ENCODE measurements at regions not wholly inside any gene's neighbourhood (a gene's known extent, or its start where the extent isn't known, plus 50 kb on each side); places are given as distances from the start of the nearest gene placed in this dataset.
A peak's percentile ranks its signal among the peaks of the same experiment; 100 is the strongest.

- Histone ChIP-seq H3K9me3 (ENCODE audit: low read depth, low read length) (no peaks in the 10 kb centered on the region), H3K36me3 (ENCODE audit: insufficient read depth, low read length) (no peaks in the 10 kb centered on the region), H3K27me3 (ENCODE audit: insufficient read depth, low read length) (no peaks in the 10 kb centered on the region), H3K27ac (ENCODE audit: low read depth, low read length) (no peak overlapping the region), H3K4me1 (ENCODE audit: insufficient read depth, low read length) (no peaks in the 10 kb centered on the region), H3K79me2 (ENCODE audit: insufficient read depth, low read length) (no peaks in the 10 kb centered on the region), H3K4me3 (ENCODE audit: insufficient read depth, low read length) (no peak overlapping the region), H4K20me1 (ENCODE audit: insufficient read depth, low read length) (no peaks in the 10 kb centered on the region), H2AFZ (ENCODE audit: low read length) (peak overlapping the region; percentile 12), H3K4me2 (ENCODE audit: insufficient read depth, low read length) (no peak overlapping the region)
- DNase-seq (ENCODE audit: insufficient read length, low spot score, missing footprints), result peak; percentile 70
- TF ChIP-seq CTCF (IDR thresholded peaks at IDR 0.05; ENCODE audit: extremely low read depth, low read depth, low read length), result no peak
These were observed 329.1 kb downstream of the USP25 start for GRCh38 chr21:16058896-16059295.

GRCh38 chr21:16059981-16060380 is 330.2 kb downstream of the USP25 start:
- Histone ChIP-seq H2AFZ (ENCODE audit: low read length) (peak overlapping the region; percentile 15), H3K79me2 (ENCODE audit: insufficient read depth, low read length) (no peaks in the 10 kb centered on the region), H3K4me3 (ENCODE audit: insufficient read depth, low read length) (no peak overlapping the region), H3K4me1 (ENCODE audit: insufficient read depth, low read length) (no peaks in the 10 kb centered on the region), H3K9me3 (ENCODE audit: low read depth, low read length) (no peaks in the 10 kb centered on the region), H3K4me2 (ENCODE audit: insufficient read depth, low read length) (no peak overlapping the region), H4K20me1 (ENCODE audit: insufficient read depth, low read length) (no peaks in the 10 kb centered on the region), H3K36me3 (ENCODE audit: insufficient read depth, low read length) (no peaks in the 10 kb centered on the region), H3K27me3 (ENCODE audit: insufficient read depth, low read length) (no peaks in the 10 kb centered on the region), H3K27ac (ENCODE audit: low read depth, low read length) (no peak overlapping the region)
- DNase-seq (ENCODE audit: insufficient read length, low spot score, missing footprints), result no peak
- TF ChIP-seq CTCF (IDR thresholded peaks at IDR 0.05; ENCODE audit: extremely low read depth, low read depth, low read length), result no peak

- Histone ChIP-seq H3K27me3 (ENCODE audit: insufficient read depth, low read length) (no peaks in the 10 kb centered on the region), H3K36me3 (ENCODE audit: insufficient read depth, low read length) (no peaks in the 10 kb centered on the region), H4K20me1 (ENCODE audit: insufficient read depth, low read length) (no peaks in the 10 kb centered on the region), H2AFZ (ENCODE audit: low read length) (no peak overlapping the region), H3K79me2 (ENCODE audit: insufficient read depth, low read length) (no peaks in the 10 kb centered on the region), H3K27ac (ENCODE audit: low read depth, low read length) (no peak overlapping the region), H3K4me1 (ENCODE audit: insufficient read depth, low read length) (no peaks in the 10 kb centered on the region), H3K4me2 (ENCODE audit: insufficient read depth, low read length) (no peak overlapping the region), H3K4me3 (ENCODE audit: insufficient read depth, low read length) (no peak overlapping the region), H3K9me3 (ENCODE audit: low read depth, low read length) (no peaks in the 10 kb centered on the region)
- no peak for TF ChIP-seq CTCF (IDR thresholded peaks at IDR 0.05; ENCODE audit: extremely low read depth, low read depth, low read length)
- DNase-seq (ENCODE audit: insufficient read length, low spot score, missing footprints), result no peak
These were observed 331.4 kb downstream of the USP25 start for GRCh38 chr21:16061194-16061593.

- DNase-seq (ENCODE audit: insufficient read length, low spot score, missing footprints), result no peak
- no peaks in the 10 kb centered on the region for H3K79me2 ChIP-seq (ENCODE audit: insufficient read depth, low read length)
- H4K20me1 ChIP-seq (ENCODE audit: insufficient read depth, low read length), result no peaks in the 10 kb centered on the region
- no peaks in the 10 kb centered on the region for H3K27me3 ChIP-seq (ENCODE audit: insufficient read depth, low read length)
- H2AFZ ChIP-seq (ENCODE audit: low read length), result no peak overlapping the region
- H3K4me3 ChIP-seq (ENCODE audit: insufficient read depth, low read length), result no peak overlapping the region
- TF ChIP-seq CTCF (IDR thresholded peaks at IDR 0.05; ENCODE audit: extremely low read depth, low read depth, low read length), result no peak
- H3K4me2 ChIP-seq (ENCODE audit: insufficient read depth, low read length), result peak overlapping the region; percentile 95
- H3K36me3 ChIP-seq (ENCODE audit: insufficient read depth, low read length), result no peaks in the 10 kb centered on the region
- no peaks in the 10 kb centered on the region for H3K9me3 ChIP-seq (ENCODE audit: low read depth, low read length)
- peaks cover 38% of the 10 kb centered on the region for H3K4me1 ChIP-seq (ENCODE audit: insufficient read depth, low read length)
- no peak overlapping the region for H3K27ac ChIP-seq (ENCODE audit: low read depth, low read length)
These were observed 339.7 kb downstream of the USP25 start for GRCh38 chr21:16069178-16070112.
